ENCODE measurements at regions not wholly inside any gene's neighbourhood (a gene's known extent, or its start where the extent isn't known, plus 50 kb on each side); places are given as distances from the start of the nearest gene placed in this dataset.

GRCh38 chrX:40307871-40308270 lies 210.1 kb upstream of the BCOR start:
- TF ChIP-seq CTCF (conservative IDR thresholded peaks at IDR 0.05) (no peak), EZH2 (IDR thresholded peaks at IDR 0.05; ENCODE audit: low read depth) (no peak)

Data from PC-9 (cell line).